Gastroesophageal sphincter (tissue), 4 donors: ENCODE measurements at regions not wholly inside any gene's neighbourhood (a gene's known extent, or its start where the extent isn't known, plus 50 kb on each side); places are given as distances from the start of the nearest gene placed in this dataset.

Experiments
- ATAC-seq: fragments of 150-250 bp; one replicate; pipeline ENCODE4 v1.9.1; 2016; ENCODE audit warnings: mild to moderate bottlenecking, moderate library complexity
- H3K27ac ChIP-seq, 4 donors: fragments of 200-600 bp; sonication (generic) in 3 of 4; 1 replicate in 3 of 4; 2 replicates in 1 of 4; pipeline ENCODE4 v1.5.1; 2016 to 2019
- H3K27me3 ChIP-seq: fragments of 200-600 bp; sonication (generic); one replicate; pipeline ENCODE4 v1.5.1; 2019
- H3K36me3 ChIP-seq, 2 donors: fragments of 200-600 bp; sonication (generic); one replicate each; pipeline ENCODE4 v1.5.1; 2019; ENCODE audit warnings: control low read depth in 1 of 2
- H3K4me1 ChIP-seq, 3 donors: fragments of 200-600 bp; sonication (generic); 1 replicate in 2 of 3; 2 replicates in 1 of 3; pipeline ENCODE4 v1.5.1; 2016 to 2019; ENCODE audit warnings: control low read depth in 2 of 3
- H3K4me3 ChIP-seq, 2 donors: fragments of 200-600 bp; sonication (generic); one replicate each; pipeline ENCODE4 v1.5.1; 2019; ENCODE audit warnings: mild to moderate bottlenecking in 1 of 2, moderate library complexity in 1 of 2
- H3K9me3 ChIP-seq, 3 donors: fragments of 200-600 bp; sonication (generic); one replicate each; pipeline ENCODE4 v1.5.1; 2017 to 2019; ENCODE audit warnings: control low read depth in 2 of 3
- CTCF ChIP-seq, 4 experiments: fragments of 200-600 bp in 2 of 4; fragments of 450-650 bp in 2 of 4; sonication (generic) in 1 of 4; IDR thresholded peaks; one replicate each; pipeline ENCODE4 v1.5.1; 2017 to 2019; ENCODE audit warnings: antibody characterized with exemption in 4 of 4, mild to moderate bottlenecking in 2 of 4, moderate library complexity in 2 of 4
- EP300 ChIP-seq: sonication (generic); formaldehyde crosslinking; IDR thresholded peaks from one replicate; pipeline ENCODE4 v1.6.1; 2017; ENCODE audit warnings: antibody characterized with exemption, mild to moderate bottlenecking
- POLR2A ChIP-seq, 2 donors: fragments of 450-650 bp; IDR thresholded peaks; one replicate each; pipeline ENCODE4 v1.6.1; 2017; ENCODE audit warnings: antibody characterized with exemption in 2 of 2, mild to moderate bottlenecking in 2 of 2, moderate library complexity in 1 of 2
- POLR2AphosphoS5 ChIP-seq: sonication (generic); formaldehyde crosslinking; IDR thresholded peaks from one replicate; pipeline ENCODE4 v1.6.1; 2017; ENCODE audit warnings: antibody characterized with exemption
- WGBS, 2 donors: methylation state at CpG; one replicate each; pipeline ENCODE4 v1.1.5; 2018; ENCODE audit warnings: low coverage in 1 of 2; 5-methylcytosine and 5-hydroxymethylcytosine counted together

- ATAC-seq = no peak
- WGBS, 2 donors = 46 to 60% methylated on average over 3 to 4 of the region's 4 CpGs
- no peak overlapping the region for H3K4me3 ChIP-seq
- H3K27ac ChIP-seq = no peak overlapping the region
- no peaks in the 10 kb centered on the region for H3K4me1 ChIP-seq
- H3K27me3 ChIP-seq = no peaks in the 10 kb centered on the region
- H3K9me3 ChIP-seq = no peaks in the 10 kb centered on the region
- TF ChIP-seq POLR2AphosphoS5 (no peak), CTCF (IDR thresholded peaks at IDR 0.05) (no peak), EP300 (no peak), POLR2A (IDR thresholded peaks at IDR 0.05) (no peak)
- H3K36me3 ChIP-seq = no peaks in the 10 kb centered on the region
Measured at GRCh38 chr4:14277505-14277904, 650.0 kb upstream of the BOD1L1 start.

GRCh38 chr4:14280567-14280966, 653.0 kb upstream of the BOD1L1 start:
- Histone ChIP-seq H3K27ac (no peak overlapping the region), H3K36me3 (no peaks in the 10 kb centered on the region), H3K9me3 (no peaks in the 10 kb centered on the region), H3K4me1 (no peaks in the 10 kb centered on the region), H3K27me3 (no peaks in the 10 kb centered on the region), H3K4me3 (no peak overlapping the region)
- WGBS, 2 donors = 50 to 83% methylated on average over 1 of the region's 1 CpG
- ATAC-seq = no peak
- TF ChIP-seq POLR2AphosphoS5 (no peak), CTCF (IDR thresholded peaks at IDR 0.05) (no peak), EP300 (no peak), POLR2A (IDR thresholded peaks at IDR 0.05) (no peak)

DNA sequence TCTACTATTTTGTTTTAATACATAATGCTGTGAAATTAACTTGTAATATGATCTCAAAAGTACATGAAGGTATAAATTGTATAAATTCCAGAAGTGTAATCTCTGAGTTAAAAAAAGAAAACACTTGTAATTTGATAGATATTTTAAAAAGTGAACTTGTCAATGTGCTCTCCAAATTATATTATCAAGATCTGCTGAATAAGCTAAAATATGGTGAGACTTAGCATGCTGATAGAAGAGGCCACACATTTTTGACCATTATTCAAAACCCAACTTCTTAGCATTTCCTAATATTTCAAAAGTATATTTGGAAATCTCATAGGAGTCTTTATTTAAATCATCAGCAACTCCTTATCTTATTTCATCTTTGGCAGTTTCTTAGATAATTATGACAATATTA, 657.1 kb upstream of the BOD1L1 start:
- no peak for TF ChIP-seq POLR2A (IDR thresholded peaks at IDR 0.05)
- Histone ChIP-seq H3K9me3 (no peaks in the 10 kb centered on the region), H3K4me3 (no peak overlapping the region), H3K36me3 (no peaks in the 10 kb centered on the region), H3K27me3 (no peaks in the 10 kb centered on the region), H3K27ac (no peak overlapping the region), H3K4me1 (no peaks in the 10 kb centered on the region)
- no peak for ATAC-seq

DNA sequence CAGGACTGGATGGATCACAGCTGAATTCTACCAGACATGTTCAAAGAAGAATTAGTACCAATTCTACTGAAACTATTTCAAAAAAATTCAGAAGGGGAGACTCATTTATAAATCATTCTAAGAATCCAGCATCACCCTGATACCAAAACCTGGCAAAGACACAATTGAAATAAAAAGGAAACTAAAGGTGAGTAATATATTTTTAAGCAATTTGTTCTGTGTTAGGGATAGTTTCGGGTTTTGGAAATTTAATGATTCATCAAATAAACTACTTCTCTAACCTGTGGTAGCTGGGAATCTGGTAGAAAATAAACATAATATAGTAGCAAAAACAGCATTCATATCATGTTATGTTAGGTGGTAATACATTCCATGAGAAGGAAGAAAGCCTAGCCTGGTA, 662.2 kb upstream of the BOD1L1 start:
- no peak for ATAC-seq
- Histone ChIP-seq H3K9me3 (no peaks in the 10 kb centered on the region), H3K27ac (no peak overlapping the region), H3K36me3 (no peaks in the 10 kb centered on the region), H3K4me3 (no peak overlapping the region), H3K27me3 (no peaks in the 10 kb centered on the region), H3K4me1 (no peaks in the 10 kb centered on the region)
- TF ChIP-seq POLR2AphosphoS5 (no peak), EP300 (no peak), POLR2A (IDR thresholded peaks at IDR 0.05) (no peak)
- WGBS, 2 donors = 58 to 89% methylated on average over 1 of the region's 1 CpG

DNA sequence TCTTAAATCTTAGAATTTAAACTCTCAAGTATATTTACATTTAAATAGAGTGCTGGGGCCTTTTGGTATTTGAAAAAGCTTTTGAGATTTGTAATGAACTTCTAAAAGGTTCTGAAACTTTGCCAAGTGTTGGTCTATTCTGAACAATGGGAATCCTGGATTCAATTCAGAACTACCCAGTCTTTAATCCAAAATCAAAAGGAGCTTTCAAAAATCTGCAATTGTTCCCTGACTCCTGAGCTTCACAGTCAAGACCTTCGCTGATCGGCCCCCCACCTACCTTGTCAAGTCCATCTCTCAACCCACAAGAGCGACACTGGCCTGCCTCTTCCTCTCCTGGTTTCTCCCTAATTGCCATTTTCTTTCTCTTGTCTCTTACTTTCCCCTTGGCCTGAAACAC, 666.1 kb upstream of the BOD1L1 start:
- no peaks in the 10 kb centered on the region for H3K27me3 ChIP-seq
- no peak for ATAC-seq
- WGBS, 2 donors = 77 to 83% methylated on average over 3 of the region's 3 CpGs
- no peak for TF ChIP-seq CTCF (IDR thresholded peaks at IDR 0.05)
- no peak for TF ChIP-seq EP300
- no peak for TF ChIP-seq POLR2AphosphoS5
- no peak for TF ChIP-seq POLR2A (IDR thresholded peaks at IDR 0.05)
- H3K36me3 ChIP-seq = no peaks in the 10 kb centered on the region
- no peaks in the 10 kb centered on the region for H3K9me3 ChIP-seq
- H3K27ac ChIP-seq = no peak overlapping the region
- no peak overlapping the region for H3K4me3 ChIP-seq
- H3K4me1 ChIP-seq = no peaks in the 10 kb centered on the region

DNA sequence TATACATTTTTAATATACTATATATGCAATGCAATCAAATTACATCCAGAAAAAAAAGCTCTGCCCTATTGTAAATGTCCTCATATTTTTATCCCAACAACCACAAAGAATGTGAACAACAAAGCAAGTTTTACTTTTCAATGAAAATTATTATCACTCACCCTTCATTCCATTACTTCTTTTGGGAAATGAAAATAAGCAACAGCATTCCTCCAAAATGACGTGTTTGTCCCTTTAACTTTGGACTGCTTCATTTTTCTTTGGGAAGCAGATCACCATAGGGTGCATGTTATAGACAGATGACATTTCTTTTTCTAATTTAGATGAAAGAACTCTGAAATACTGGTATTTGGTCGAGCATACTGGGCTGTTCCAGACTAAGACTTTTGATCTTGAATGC, 667.1 kb upstream of the BOD1L1 start:
- WGBS, 2 donors = 45 to 64% methylated on average over 2 of the region's 2 CpGs
- TF ChIP-seq POLR2AphosphoS5 (no peak), EP300 (no peak), POLR2A (IDR thresholded peaks at IDR 0.05) (no peak), CTCF (IDR thresholded peaks at IDR 0.05) (no peak)

More for the DNA sequence above, 667.1 kb upstream of the BOD1L1 start:
- H3K4me1 ChIP-seq = no peaks in the 10 kb centered on the region
- no peak overlapping the region for H3K27ac ChIP-seq
- H3K36me3 ChIP-seq = no peaks in the 10 kb centered on the region
- no peak overlapping the region for H3K4me3 ChIP-seq
- no peak for ATAC-seq
- no peaks in the 10 kb centered on the region for H3K27me3 ChIP-seq
- no peaks in the 10 kb centered on the region for H3K9me3 ChIP-seq
